ENCODE measurements at regions not wholly inside any gene's neighbourhood (a gene's known extent, or its start where the extent isn't known, plus 50 kb on each side); places are given as distances from the start of the nearest gene placed in this dataset.
"Not testable (repeated sequence)": the region's sequence is repeated elsewhere in the genome, so short reads cannot be mapped to it uniquely, and the experiment has no call there.

- H3K79me2 ChIP-seq (ENCODE audit: insufficient read depth, low read depth): no peaks in the 10 kb centered on the region
- TF ChIP-seq CTCF (conservative IDR thresholded peaks at IDR 0.05; ENCODE audit: low read depth, low read length): no peak
Measured at GRCh38 chr3:89017531-89017930, 89.9 kb upstream of the EPHA3 start.

DNA sequence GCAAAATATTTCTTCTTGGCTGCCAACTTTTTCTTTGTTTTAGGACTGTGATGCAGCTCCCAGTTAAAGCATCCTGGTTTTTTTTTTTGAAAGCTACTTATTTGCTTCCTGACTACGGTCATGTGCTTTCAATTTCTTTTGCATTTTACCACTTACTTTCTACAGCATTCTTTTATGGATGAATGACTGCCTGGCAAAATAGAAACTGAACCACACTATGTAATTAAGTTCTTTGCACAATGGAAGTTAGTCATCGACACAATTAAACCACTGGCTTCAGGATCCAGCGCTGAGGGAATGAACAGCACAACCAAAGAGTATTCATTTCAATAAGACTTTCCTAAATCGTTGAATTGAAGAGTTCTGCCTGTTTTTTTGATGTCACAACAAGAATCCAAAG, 82.2 kb upstream of the EPHA3 start:
- Histone ChIP-seq H3K79me2 (ENCODE audit: insufficient read depth, low read depth) (no peaks in the 10 kb centered on the region), H3K27ac (no peak overlapping the region), H4K20me1 (ENCODE audit: insufficient read depth) (no peaks in the 10 kb centered on the region), H3K9ac (no peak overlapping the region), H2AFZ (ENCODE audit: low read depth) (no peak overlapping the region), H3K4me1 (ENCODE audit: low read depth, poor library complexity, severe bottlenecking) (no peaks in the 10 kb centered on the region), H3K4me3 (IDR thresholded peaks at IDR 0.05; ENCODE audit: insufficient read depth, low read depth, low read length) (no peak overlapping the region), H3K36me3 (ENCODE audit: insufficient read depth) (no peaks in the 10 kb centered on the region), H3K27me3 (ENCODE audit: insufficient read depth, low read depth) (no peaks in the 10 kb centered on the region), H3K4me2 (no peak overlapping the region)
- TF ChIP-seq CTCF (conservative IDR thresholded peaks at IDR 0.05; ENCODE audit: low read depth, low read length): no peak

More at GRCh38 chr3:89017531-89017930, 89.9 kb upstream of the EPHA3 start:
- H3K36me3 ChIP-seq (ENCODE audit: insufficient read depth): no peaks in the 10 kb centered on the region
- H2AFZ ChIP-seq (ENCODE audit: low read depth): no peak overlapping the region
- H3K4me3 ChIP-seq (IDR thresholded peaks at IDR 0.05; ENCODE audit: insufficient read depth, low read depth, low read length): no peak overlapping the region
- H3K4me2 ChIP-seq: no peak overlapping the region
- H3K9ac ChIP-seq: no peak overlapping the region
- H4K20me1 ChIP-seq (ENCODE audit: insufficient read depth): no peaks in the 10 kb centered on the region
- no peaks in the 10 kb centered on the region for H3K27me3 ChIP-seq (ENCODE audit: insufficient read depth, low read depth)
- no peaks in the 10 kb centered on the region for H3K4me1 ChIP-seq (ENCODE audit: low read depth, poor library complexity, severe bottlenecking)
- H3K27ac ChIP-seq: no peak overlapping the region

DNA sequence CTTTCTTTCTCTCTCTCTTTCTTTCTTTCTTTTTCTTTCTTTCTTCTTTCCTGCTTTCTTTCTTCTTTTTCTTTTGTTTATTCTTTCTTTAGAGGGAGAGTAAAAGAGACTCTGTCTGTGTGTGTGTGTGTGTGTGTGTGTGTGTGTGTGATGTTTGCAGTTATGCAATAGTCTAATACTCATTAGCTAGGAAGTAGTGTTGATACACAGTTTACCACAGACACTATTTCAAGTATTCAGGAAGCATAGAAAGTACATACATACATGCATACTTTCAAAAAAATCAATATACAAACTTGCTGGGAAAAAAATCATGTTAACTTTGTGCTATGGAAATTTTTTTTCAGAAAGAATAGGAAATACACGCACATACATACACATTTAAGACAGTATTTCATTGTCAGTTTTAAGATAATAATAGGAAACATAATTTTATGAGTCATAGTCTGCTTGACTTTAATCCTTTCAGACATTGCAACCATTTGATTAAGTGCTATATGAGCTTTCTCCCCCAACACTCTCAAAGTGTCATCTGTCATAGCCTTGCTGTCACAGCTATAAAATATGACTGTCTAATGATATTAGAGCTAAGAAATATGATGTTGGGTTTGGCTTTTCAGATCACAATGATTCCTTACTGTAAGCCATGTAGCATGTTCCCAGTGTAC, 74.9 kb upstream of the EPHA3 start:
- Histone ChIP-seq H3K4me1 (ENCODE audit: low read depth, poor library complexity, severe bottlenecking) (no peaks in the 10 kb centered on the region), H3K4me3 (IDR thresholded peaks at IDR 0.05; ENCODE audit: insufficient read depth, low read depth, low read length) (no peak overlapping the region), H3K79me2 (ENCODE audit: insufficient read depth, low read depth) (no peaks in the 10 kb centered on the region), H3K36me3 (ENCODE audit: insufficient read depth) (no peaks in the 10 kb centered on the region), H3K27me3 (ENCODE audit: insufficient read depth, low read depth) (no peaks in the 10 kb centered on the region), H4K20me1 (ENCODE audit: insufficient read depth) (no peaks in the 10 kb centered on the region), H3K9ac (no peak overlapping the region), H2AFZ (ENCODE audit: low read depth) (no peak overlapping the region), H3K27ac (no peak overlapping the region), H3K4me2 (no peak overlapping the region)
- no peak for TF ChIP-seq CTCF (conservative IDR thresholded peaks at IDR 0.05; ENCODE audit: low read depth, low read length)

GRCh38 chr3:89034723-89035122, 72.7 kb upstream of the EPHA3 start:
- not testable (repeated sequence) for H3K4me3 ChIP-seq (IDR thresholded peaks at IDR 0.05; ENCODE audit: insufficient read depth, low read depth, low read length); H4K20me1 ChIP-seq (ENCODE audit: insufficient read depth); H3K79me2 ChIP-seq (ENCODE audit: insufficient read depth, low read depth); H2AFZ ChIP-seq (ENCODE audit: low read depth); H3K4me1 ChIP-seq (ENCODE audit: low read depth, poor library complexity, severe bottlenecking); H3K9ac ChIP-seq; H3K36me3 ChIP-seq (ENCODE audit: insufficient read depth); H3K27ac ChIP-seq; H3K4me2 ChIP-seq; H3K27me3 ChIP-seq (ENCODE audit: insufficient read depth, low read depth)

DNA sequence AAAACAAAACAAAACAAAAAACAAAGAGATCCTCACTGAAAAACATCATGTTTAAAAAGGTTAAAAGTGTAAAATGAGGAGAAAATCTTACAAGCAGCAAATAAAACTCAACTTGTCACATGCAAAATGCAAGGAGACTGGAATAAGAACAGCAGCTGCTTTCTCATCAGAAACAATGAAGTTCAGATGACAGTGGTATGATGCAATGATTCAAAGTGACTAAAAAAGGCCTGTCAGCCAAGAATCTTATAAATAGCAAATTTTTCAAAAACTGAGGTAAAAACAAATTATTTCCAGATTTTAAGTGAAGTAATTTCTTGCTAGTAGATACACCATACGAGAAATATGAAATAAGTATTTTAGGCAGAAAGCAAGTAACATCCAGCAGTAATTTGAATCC, 68.6 kb upstream of the EPHA3 start:
- no peak for TF ChIP-seq CTCF (conservative IDR thresholded peaks at IDR 0.05; ENCODE audit: low read depth, low read length)
- no peak overlapping the region for H3K4me3 ChIP-seq (IDR thresholded peaks at IDR 0.05; ENCODE audit: insufficient read depth, low read depth, low read length)
- no peaks in the 10 kb centered on the region for H3K4me1 ChIP-seq (ENCODE audit: low read depth, poor library complexity, severe bottlenecking)
- H2AFZ ChIP-seq (ENCODE audit: low read depth): no peak overlapping the region
- no peak overlapping the region for H3K4me2 ChIP-seq
- H3K9ac ChIP-seq: no peak overlapping the region
- no peaks in the 10 kb centered on the region for H4K20me1 ChIP-seq (ENCODE audit: insufficient read depth)
- H3K27ac ChIP-seq: no peak overlapping the region
- no peaks in the 10 kb centered on the region for H3K27me3 ChIP-seq (ENCODE audit: insufficient read depth, low read depth)
- no peaks in the 10 kb centered on the region for H3K36me3 ChIP-seq (ENCODE audit: insufficient read depth)
- H3K79me2 ChIP-seq (ENCODE audit: insufficient read depth, low read depth): no peaks in the 10 kb centered on the region

Data from KMS-11 (cell line).